ENCODE measurements at regions not wholly inside any gene's neighbourhood (a gene's known extent, or its start where the extent isn't known, plus 50 kb on each side); places are given as distances from the start of the nearest gene placed in this dataset.

- no peak for DNase-seq
- Histone ChIP-seq H3K9me3 (no peaks in the 10 kb centered on the region), H2AFZ (ENCODE audit: low read depth) (no peak overlapping the region), H3K36me3 (replicated peaks in 1 of 2; ENCODE audit: control insufficient read depth in 1 of 2, insufficient read depth in 2 of 2, low read length in 1 of 2) (no peaks in the 10 kb centered on the region), H3F3A (replicated peaks; ENCODE audit: insufficient read depth) (no peaks in the 10 kb centered on the region), H3K4me3 (ENCODE audit: low read depth in 2 of 2, low read length in 1 of 2) (no peak overlapping the region), H3K9ac (no peak overlapping the region), H3K79me2 (ENCODE audit: insufficient read depth) (no peaks in the 10 kb centered on the region), H4K20me1 (ENCODE audit: insufficient read depth) (no peaks in the 10 kb centered on the region), H3K4me1 (ENCODE audit: control insufficient read depth in 1 of 2, insufficient read depth in 2 of 2, low read depth in 1 of 2, low read length in 1 of 2) (no peaks in the 10 kb centered on the region), H3K4me2 (no peak overlapping the region), H3K27me3 (ENCODE audit: insufficient read depth) (peaks cover 10% of the 10 kb centered on the region; the same call in 1 of the 2 replicates), H3K27ac (ENCODE audit: low read depth in 2 of 2, low read length in 1 of 2) (no peak overlapping the region), H3K9me2 (no peaks in the 10 kb centered on the region)
- ChIA-PET CTCF (no interaction called here), POLR2A (no interaction called here)
- TF ChIP-seq, protein P1, sequence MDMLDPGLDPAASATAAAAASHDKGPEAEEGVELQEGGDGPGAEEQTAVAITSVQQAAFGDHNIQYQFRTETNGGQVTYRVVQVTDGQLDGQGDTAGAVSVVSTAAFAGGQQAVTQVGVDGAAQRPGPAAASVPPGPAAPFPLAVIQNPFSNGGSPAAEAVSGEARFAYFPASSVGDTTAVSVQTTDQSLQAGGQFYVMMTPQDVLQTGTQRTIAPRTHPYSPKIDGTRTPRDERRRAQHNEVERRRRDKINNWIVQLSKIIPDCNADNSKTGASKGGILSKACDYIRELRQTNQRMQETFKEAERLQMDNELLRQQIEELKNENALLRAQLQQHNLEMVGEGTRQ (IDR thresholded peaks at IDR 0.05; ENCODE audit: borderline replicate concordance, low read depth, low read length) = no peak
- no peak for TF ChIP-seq JUND (IDR thresholded peaks at IDR 0.05)
- TF ChIP-seq, protein P2, sequence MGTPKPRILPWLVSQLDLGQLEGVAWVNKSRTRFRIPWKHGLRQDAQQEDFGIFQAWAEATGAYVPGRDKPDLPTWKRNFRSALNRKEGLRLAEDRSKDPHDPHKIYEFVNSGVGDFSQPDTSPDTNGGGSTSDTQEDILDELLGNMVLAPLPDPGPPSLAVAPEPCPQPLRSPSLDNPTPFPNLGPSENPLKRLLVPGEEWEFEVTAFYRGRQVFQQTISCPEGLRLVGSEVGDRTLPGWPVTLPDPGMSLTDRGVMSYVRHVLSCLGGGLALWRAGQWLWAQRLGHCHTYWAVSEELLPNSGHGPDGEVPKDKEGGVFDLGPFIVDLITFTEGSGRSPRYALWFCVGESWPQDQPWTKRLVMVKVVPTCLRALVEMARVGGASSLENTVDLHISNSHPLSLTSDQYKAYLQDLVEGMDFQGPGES (IDR thresholded peaks at IDR 0.05; ENCODE audit: low read depth, low read length) = no peak
- TF ChIP-seq TEAD4 (IDR thresholded peaks at IDR 0.05; ENCODE audit: borderline replicate concordance, insufficient read depth) = no peak
- no peak for TF ChIP-seq ZBTB33 (IDR thresholded peaks at IDR 0.05; ENCODE audit: borderline replicate concordance, low read depth)
- no peak for TF ChIP-seq SIN3A (IDR thresholded peaks at IDR 0.05; ENCODE audit: borderline replicate concordance, low read depth, low read length)
- no peak for TF ChIP-seq RXRA (IDR thresholded peaks at IDR 0.05; ENCODE audit: borderline replicate concordance, low read depth)
- no peak for TF ChIP-seq GATA2 (CRISPR knock-in tag; IDR thresholded peaks at IDR 0.05)
- TF ChIP-seq MEF2A (IDR thresholded peaks at IDR 0.05; ENCODE audit: borderline replicate concordance, low read depth) = no peak
- TF ChIP-seq USF1 (IDR thresholded peaks at IDR 0.05; ENCODE audit: borderline replicate concordance, low read depth) = no peak
- WGBS (ENCODE audit: low lambda C conversion rate) = 2% methylated on average over 5 of the region's 5 CpGs
Measured at GRCh38 chr19:29303719-29304090, 90.8 kb upstream of the UQCRFS1 start.

DNA sequence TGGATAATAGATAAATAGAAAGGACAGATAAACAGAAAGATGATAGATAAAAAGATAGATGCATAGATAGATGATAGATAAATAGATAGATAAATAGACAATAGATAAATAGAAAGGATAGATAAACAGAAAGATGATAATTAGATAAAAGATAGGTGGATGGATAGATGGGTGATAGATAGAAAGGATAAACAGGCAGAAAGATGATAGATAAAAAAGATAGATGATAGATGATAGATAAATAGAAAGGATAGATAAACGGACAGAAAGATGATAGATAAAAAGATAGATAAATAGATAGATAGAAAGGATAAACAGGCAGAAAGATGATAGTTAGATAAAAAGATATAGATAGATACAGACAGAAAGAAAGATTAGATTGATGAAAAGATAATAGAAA lies 92.3 kb upstream of the UQCRFS1 start:
- Histone ChIP-seq H3K79me2 (ENCODE audit: insufficient read depth) (no peaks in the 10 kb centered on the region), H3K9me3 (no peaks in the 10 kb centered on the region), H3K27me3 (ENCODE audit: insufficient read depth) (peaks cover 8% of the 10 kb centered on the region; the same call in 1 of the 2 replicates), H3F3A (replicated peaks; ENCODE audit: insufficient read depth) (no peaks in the 10 kb centered on the region), H3K9ac (no peak overlapping the region), H3K36me3 (replicated peaks in 1 of 2; ENCODE audit: control insufficient read depth in 1 of 2, insufficient read depth in 2 of 2, low read length in 1 of 2) (no peaks in the 10 kb centered on the region), H3K4me2 (no peak overlapping the region), H3K4me3 (ENCODE audit: low read depth in 2 of 2, low read length in 1 of 2) (no peak overlapping the region), H2AFZ (ENCODE audit: low read depth) (no peak overlapping the region), H3K27ac (ENCODE audit: low read depth in 2 of 2, low read length in 1 of 2) (no peak overlapping the region), H4K20me1 (ENCODE audit: insufficient read depth) (no peaks in the 10 kb centered on the region), H3K9me2 (no peaks in the 10 kb centered on the region), H3K4me1 (ENCODE audit: control insufficient read depth in 1 of 2, insufficient read depth in 2 of 2, low read depth in 1 of 2, low read length in 1 of 2) (no peaks in the 10 kb centered on the region)
- 0% methylated on average over 1 of the region's 1 CpG for WGBS (ENCODE audit: low lambda C conversion rate)
- ChIA-PET POLR2A (no interaction called here), CTCF (no interaction called here)
- no peak for DNase-seq
- TF ChIP-seq FOXM1 (IDR thresholded peaks at IDR 0.05; ENCODE audit: low read depth) (no peak), SMC3 (IDR thresholded peaks at IDR 0.05; ENCODE audit: low read depth, low read length) (no peak), MXI1 (IDR thresholded peaks at IDR 0.05; ENCODE audit: low read depth, low read length) (no peak), ELF1 (IDR thresholded peaks at IDR 0.05) (no peak), POLR2AphosphoS5 (IDR thresholded peaks at IDR 0.05; ENCODE audit: low read depth, low read length) (no peak), MAX (IDR thresholded peaks at IDR 0.05; ENCODE audit: low read depth) (no peak), MEF2A (IDR thresholded peaks at IDR 0.05; ENCODE audit: borderline replicate concordance, low read depth) (no peak), SIN3A (IDR thresholded peaks at IDR 0.05; ENCODE audit: borderline replicate concordance, low read depth, low read length) (no peak), CHD2 (IDR thresholded peaks at IDR 0.05; ENCODE audit: low read length, partially characterized antibody) (no peak), NRF1 (IDR thresholded peaks at IDR 0.05; ENCODE audit: low read depth, low read length) (no peak), RXRA (IDR thresholded peaks at IDR 0.05; ENCODE audit: borderline replicate concordance, low read depth) (no peak), TCF12 (IDR thresholded peaks at IDR 0.05) (no peak), GABPA (IDR thresholded peaks at IDR 0.05; ENCODE audit: low read depth) (no peak), JUND (IDR thresholded peaks at IDR 0.05) (no peak)
- TF ChIP-seq, protein P1 (IDR thresholded peaks at IDR 0.05; ENCODE audit: borderline replicate concordance, low read depth, low read length) = no peak

Measured in SK-N-SH (cell line).